GM21528 (cell line): ENCODE measurements at regions not wholly inside any gene's neighbourhood (a gene's known extent, or its start where the extent isn't known, plus 50 kb on each side); places are given as distances from the start of the nearest gene placed in this dataset.
"Not testable (repeated sequence)": the region's sequence is repeated elsewhere in the genome, so short reads cannot be mapped to it uniquely, and the experiment has no call there.

Experiments used
- ATAC-seq: cut with Tn5 transposase; IDR thresholded peaks from one replicate; pipeline ENCODE4 v1.9.1; 2021; ENCODE audit warnings: mild to moderate bottlenecking, moderate library complexity; ENCODE audit not compliant: unreplicated experiment, low FRiP score

GRCh38 chr11:122213171-122213570 lies 97.2 kb upstream of the BLID start:
- ATAC-seq = no peak

GRCh38 chr11:122210367-122210997 lies 94.5 kb upstream of the BLID start:
- no peak for ATAC-seq

GRCh38 chr11:122209619-122210366 lies 93.8 kb upstream of the BLID start:
- ATAC-seq = no peak

GRCh38 chr11:122207921-122208764 lies 92.1 kb upstream of the BLID start:
- no peak for ATAC-seq

GRCh38 chr11:122207505-122207904 lies 91.5 kb upstream of the BLID start:
- no peak for ATAC-seq

GRCh38 chr11:122205036-122205435 lies 89.0 kb upstream of the BLID start:
- no peak for ATAC-seq

GRCh38 chr11:122204206-122204605 lies 88.2 kb upstream of the BLID start:
- ATAC-seq = no peak

- ATAC-seq = peak; percentile 94
Observed at GRCh38 chr11:122202951-122203456, 87.0 kb upstream of the BLID start.

GRCh38 chr11:122202161-122202950 lies 86.3 kb upstream of the BLID start:
- no peak for ATAC-seq

GRCh38 chr11:122201106-122201505 lies 85.1 kb upstream of the BLID start:
- ATAC-seq = no peak

GRCh38 chr11:122199661-122200060 lies 83.6 kb upstream of the BLID start:
- no peak for ATAC-seq

- no peak for ATAC-seq
Observed at GRCh38 chr11:122198291-122198983, 82.4 kb upstream of the BLID start.

GRCh38 chr11:122197066-122197987 lies 81.3 kb upstream of the BLID start:
- no peak for ATAC-seq

- ATAC-seq = no peak
Observed at GRCh38 chr11:122195790-122196189, 79.8 kb upstream of the BLID start.

- ATAC-seq = not testable (repeated sequence)
Observed at GRCh38 chr11:122193881-122194480, 78.0 kb upstream of the BLID start.

GRCh38 chr11:122193457-122193856 lies 77.4 kb upstream of the BLID start:
- ATAC-seq = no peak

- no peak for ATAC-seq
Observed at GRCh38 chr11:122192634-122193255, 76.7 kb upstream of the BLID start.

- no peak for ATAC-seq
Observed at GRCh38 chr11:122190768-122191167, 74.8 kb upstream of the BLID start.
